ENCODE measurements at regions not wholly inside any gene's neighbourhood (a gene's known extent, or its start where the extent isn't known, plus 50 kb on each side); places are given as distances from the start of the nearest gene placed in this dataset.
"Not testable (repeated sequence)": the region's sequence is repeated elsewhere in the genome, so short reads cannot be mapped to it uniquely, and the experiment has no call there.

GRCh38 chr21:15631342-15631741 is 98.4 kb upstream of the USP25 start:
- Mint-ChIP-seq H3K27ac (no peak overlapping the region), H3K27me3 (ENCODE audit: low read depth) (no peaks in the 10 kb centered on the region), H3K36me3 (ENCODE audit: insufficient read depth in 1 of 3, low read depth in 3 of 3) (no peaks in the 10 kb centered on the region), H3K9me3 (no peaks in the 10 kb centered on the region; a peak in 1 of 5 replicates), H3K4me3 (no peak overlapping the region), H3K4me1 (peaks cover 5 to 10% of the 10 kb centered on the region in 2 experiments)
- no peaks in the 10 kb centered on the region for H4K20me1 ChIP-seq (ENCODE audit: control insufficient read depth, insufficient read depth, insufficient read length)
- H4K8ac ChIP-seq (replicated peaks; ENCODE audit: insufficient read length, low read depth, low read length), result no peak overlapping the region
- no peak for DNase-seq
- WGBS (ENCODE audit: extremely low coverage, insufficient read length, low lambda C conversion rate), result no CpG with 5 or more reads among the region's 2 CpGs
- no peak overlapping the region for H4K5ac ChIP-seq (ENCODE audit: insufficient read length, low read depth, low read length)
- no peak for TF ChIP-seq CTCF (conservative IDR thresholded peaks at IDR 0.05)
- H2BK120ac ChIP-seq (ENCODE audit: low read depth, low read length, poor library complexity, severe bottlenecking), result no peak overlapping the region
- no peak overlapping the region for H2BK15ac ChIP-seq (ENCODE audit: low read depth, low read length)
- H3K27ac ChIP-seq (ENCODE audit: insufficient read length, low read depth, low read length), result no peak overlapping the region
- no peaks in the 10 kb centered on the region for H3K9me3 ChIP-seq (ENCODE audit: control insufficient read depth, low read depth, low read length)
- H3K14ac ChIP-seq (ENCODE audit: insufficient read depth, low read length), result no peak overlapping the region
- H3K27me3 ChIP-seq (ENCODE audit: insufficient read depth, low read length), result no peaks in the 10 kb centered on the region
- H2BK20ac ChIP-seq (ENCODE audit: low read depth, low read length, poor library complexity, severe bottlenecking), result no peak overlapping the region
- H3K23ac ChIP-seq (ENCODE audit: insufficient read length, low read depth, low read length), result no peak overlapping the region
- no peaks in the 10 kb centered on the region for H3K4me1 ChIP-seq (ENCODE audit: insufficient read depth, low read length)
- no peak overlapping the region for H3T11ph ChIP-seq (ENCODE audit: low read length)
- no peak overlapping the region for H2BK5ac ChIP-seq (ENCODE audit: insufficient read length, low read length)
- H2AK5ac ChIP-seq (ENCODE audit: insufficient read length, low read length), result no peak overlapping the region
- no peaks in the 10 kb centered on the region for H3K79me1 ChIP-seq (ENCODE audit: insufficient read depth, low read depth, low read length, poor library complexity, severe bottlenecking)
- H3K23me2 ChIP-seq (ENCODE audit: insufficient read length, low read depth, low read length, poor library complexity, severe bottlenecking), result no peaks in the 10 kb centered on the region
- no peak overlapping the region for H3K4ac ChIP-seq (ENCODE audit: low read depth, low read length)
- no peak overlapping the region for H3K56ac ChIP-seq (ENCODE audit: insufficient read length, low read depth, low read length)
- H3K9ac ChIP-seq (ENCODE audit: extremely low read depth, insufficient read length, low read length), result no peak overlapping the region
- no peak overlapping the region for H2AFZ ChIP-seq (ENCODE audit: low read length)
- no peaks in the 10 kb centered on the region for H3K79me2 ChIP-seq (ENCODE audit: insufficient read depth, low read length)
- no peak overlapping the region for H4K91ac ChIP-seq (ENCODE audit: insufficient read length, low read depth, low read length)
- no peak overlapping the region for H3K18ac ChIP-seq (ENCODE audit: insufficient read length, low read depth, low read length)
- no peak overlapping the region for H3K4me2 ChIP-seq (ENCODE audit: insufficient read depth, insufficient read length, low read length)
- no peak overlapping the region for H2BK12ac ChIP-seq (ENCODE audit: insufficient read length, low read depth, low read length)

DNA sequence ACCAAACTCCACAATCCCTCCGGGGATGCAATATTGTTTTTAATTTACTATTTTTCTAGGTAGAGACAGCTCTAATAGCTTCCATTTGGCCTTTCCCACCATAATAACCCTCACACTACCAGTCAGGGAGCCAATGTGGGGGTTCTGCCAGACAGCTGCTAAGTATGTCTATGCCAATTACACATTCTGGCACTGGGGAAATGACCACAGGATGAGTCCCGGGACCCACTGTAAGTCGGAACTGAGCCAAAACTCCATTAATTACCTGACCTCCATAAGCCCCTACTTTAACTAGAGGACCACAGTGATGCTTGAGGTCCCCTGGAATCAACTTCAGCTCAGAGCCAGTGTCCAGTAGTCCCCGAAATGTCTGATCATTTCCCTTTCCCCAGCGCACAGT is 95.2 kb upstream of the USP25 start:
- H3K4me1 ChIP-seq (ENCODE audit: insufficient read depth, low read length); H3K4me2 ChIP-seq (ENCODE audit: insufficient read depth, insufficient read length, low read length); H2BK15ac ChIP-seq (ENCODE audit: low read depth, low read length); H3K27ac Mint-ChIP-seq; H2BK20ac ChIP-seq (ENCODE audit: low read depth, low read length, poor library complexity, severe bottlenecking); H3K23me2 ChIP-seq (ENCODE audit: insufficient read length, low read depth, low read length, poor library complexity, severe bottlenecking); H3K23ac ChIP-seq (ENCODE audit: insufficient read length, low read depth, low read length); H3K79me1 ChIP-seq (ENCODE audit: insufficient read depth, low read depth, low read length, poor library complexity, severe bottlenecking); H3K9me3 ChIP-seq (ENCODE audit: control insufficient read depth, low read depth, low read length); H3K9me3 Mint-ChIP-seq; H2BK12ac ChIP-seq (ENCODE audit: insufficient read length, low read depth, low read length); H4K8ac ChIP-seq (replicated peaks; ENCODE audit: insufficient read length, low read depth, low read length); H3K79me2 ChIP-seq (ENCODE audit: insufficient read depth, low read length); H4K5ac ChIP-seq (ENCODE audit: insufficient read length, low read depth, low read length); H2BK120ac ChIP-seq (ENCODE audit: low read depth, low read length, poor library complexity, severe bottlenecking); H2AFZ ChIP-seq (ENCODE audit: low read length); H3K36me3 Mint-ChIP-seq (ENCODE audit: insufficient read depth in 1 of 3, low read depth in 3 of 3); H3K4ac ChIP-seq (ENCODE audit: low read depth, low read length); DNase-seq; H3T11ph ChIP-seq (ENCODE audit: low read length); H3K4me1 Mint-ChIP-seq; H3K56ac ChIP-seq (ENCODE audit: insufficient read length, low read depth, low read length); H2BK5ac ChIP-seq (ENCODE audit: insufficient read length, low read length); H3K27me3 Mint-ChIP-seq (ENCODE audit: low read depth); H2AK5ac ChIP-seq (ENCODE audit: insufficient read length, low read length); H3K27me3 ChIP-seq (ENCODE audit: insufficient read depth, low read length); H3K14ac ChIP-seq (ENCODE audit: insufficient read depth, low read length); H3K9ac ChIP-seq (ENCODE audit: extremely low read depth, insufficient read length, low read length); H3K18ac ChIP-seq (ENCODE audit: insufficient read length, low read depth, low read length); H4K20me1 ChIP-seq (ENCODE audit: control insufficient read depth, insufficient read depth, insufficient read length); H3K4me3 Mint-ChIP-seq; H4K91ac ChIP-seq (ENCODE audit: insufficient read length, low read depth, low read length); H3K27ac ChIP-seq (ENCODE audit: insufficient read length, low read depth, low read length): not testable (repeated sequence)
- WGBS (ENCODE audit: extremely low coverage, insufficient read length, low lambda C conversion rate), result no CpG with 5 or more reads among the region's 5 CpGs
